DMS153 treated with DMSO at 0.1 percent for 48 hours (cell line): ENCODE measurements at regions not wholly inside any gene's neighbourhood (a gene's known extent, or its start where the extent isn't known, plus 50 kb on each side); places are given as distances from the start of the nearest gene placed in this dataset.
"Not testable (repeated sequence)": the region's sequence is repeated elsewhere in the genome, so short reads cannot be mapped to it uniquely, and the experiment has no call there.

Experiments
- DNase-seq: peaks from one replicate; lab custom pipeline; 2025; ENCODE audit not compliant: unreplicated experiment; lab: John Stamatoyannopoulos, UW

GRCh38 chr18:62442391-62442790 is 80.4 kb upstream of the ZCCHC2 start:
- DNase-seq, result no peak

DNA sequence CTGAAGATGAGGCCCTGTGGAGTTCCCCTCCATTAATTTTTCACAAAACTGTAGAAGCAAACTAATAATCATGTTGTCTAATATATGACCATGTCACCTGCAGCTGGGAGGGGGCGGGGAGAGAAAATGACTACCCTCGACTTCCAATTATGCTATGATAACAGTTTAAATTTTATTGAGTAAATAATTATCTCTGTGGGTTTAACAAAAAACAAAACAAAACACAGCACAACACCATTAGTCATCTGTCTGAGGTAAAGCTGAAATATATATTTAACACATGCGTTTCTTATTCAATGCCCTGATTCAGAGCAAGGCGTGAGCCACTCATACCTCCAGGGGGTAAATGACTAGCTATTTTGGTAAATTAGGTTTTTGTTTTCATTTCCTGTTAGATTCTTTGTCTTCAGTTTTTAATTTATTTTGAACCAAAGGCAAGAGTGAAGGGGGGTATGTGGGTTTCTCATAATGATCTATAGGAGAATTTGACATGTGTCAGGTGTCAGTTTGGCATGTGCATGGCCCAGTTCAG is 77.4 kb upstream of the ZCCHC2 start:
- DNase-seq, result no peak

DNA sequence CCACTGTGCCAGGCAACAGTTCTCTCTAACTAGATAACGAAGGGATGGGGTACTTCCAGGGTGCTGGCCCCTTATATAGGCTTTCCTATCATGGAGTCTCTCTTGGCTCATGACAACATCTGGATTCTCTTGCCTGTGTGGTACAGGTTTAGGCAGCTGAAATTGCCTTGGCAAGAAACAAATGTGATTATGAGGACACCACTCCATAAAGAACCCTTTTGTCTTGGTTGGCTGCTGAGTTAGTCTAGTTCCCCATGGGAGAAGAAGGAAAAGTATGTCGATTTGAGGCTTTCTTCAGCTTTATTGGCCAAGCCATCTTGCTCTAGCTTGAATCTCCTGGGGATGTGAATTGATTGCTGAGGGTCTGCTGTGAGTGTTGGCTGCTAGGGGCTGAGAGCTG is 76.3 kb upstream of the ZCCHC2 start:
- no peak for DNase-seq

DNA sequence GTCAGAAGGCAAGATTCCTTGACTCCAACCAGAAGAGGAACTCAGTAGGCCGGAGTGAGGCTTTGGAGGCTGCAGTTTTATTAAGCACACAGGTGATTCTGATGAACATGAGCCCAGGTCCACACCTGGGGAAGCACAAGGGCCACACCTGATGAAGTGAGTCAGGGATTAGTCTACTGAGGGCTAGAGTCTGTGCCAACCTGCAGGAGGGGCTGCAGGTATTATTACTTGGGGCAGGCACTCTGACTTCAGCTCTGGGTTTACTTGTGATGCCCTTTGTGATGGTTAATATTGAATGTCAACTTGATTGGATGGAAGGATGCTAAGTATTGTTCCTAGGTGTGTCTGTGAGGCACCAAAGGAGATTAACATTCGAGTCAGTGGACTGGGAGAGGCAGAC is 75.2 kb upstream of the ZCCHC2 start:
- DNase-seq, result no peak

DNA sequence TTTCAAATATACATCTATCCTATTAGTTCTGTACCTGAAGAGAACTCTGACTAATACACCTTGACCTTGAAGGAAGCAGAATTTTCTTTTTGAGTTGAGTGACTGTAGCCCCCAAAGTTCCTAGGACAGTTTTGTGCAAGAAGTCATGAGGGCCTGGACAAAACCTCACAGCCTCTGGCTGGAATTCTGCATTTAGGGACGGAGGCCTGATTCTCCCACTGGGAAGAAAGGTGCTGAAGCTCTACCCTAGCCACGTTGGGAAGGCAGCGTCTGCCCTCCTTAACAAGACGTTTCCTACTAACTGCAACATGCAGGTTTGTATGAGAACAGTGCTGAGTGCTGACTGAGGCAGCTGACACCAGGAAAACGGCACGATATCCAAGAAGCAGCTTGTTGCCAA is 74.4 kb upstream of the ZCCHC2 start:
- DNase-seq, result no peak

DNA sequence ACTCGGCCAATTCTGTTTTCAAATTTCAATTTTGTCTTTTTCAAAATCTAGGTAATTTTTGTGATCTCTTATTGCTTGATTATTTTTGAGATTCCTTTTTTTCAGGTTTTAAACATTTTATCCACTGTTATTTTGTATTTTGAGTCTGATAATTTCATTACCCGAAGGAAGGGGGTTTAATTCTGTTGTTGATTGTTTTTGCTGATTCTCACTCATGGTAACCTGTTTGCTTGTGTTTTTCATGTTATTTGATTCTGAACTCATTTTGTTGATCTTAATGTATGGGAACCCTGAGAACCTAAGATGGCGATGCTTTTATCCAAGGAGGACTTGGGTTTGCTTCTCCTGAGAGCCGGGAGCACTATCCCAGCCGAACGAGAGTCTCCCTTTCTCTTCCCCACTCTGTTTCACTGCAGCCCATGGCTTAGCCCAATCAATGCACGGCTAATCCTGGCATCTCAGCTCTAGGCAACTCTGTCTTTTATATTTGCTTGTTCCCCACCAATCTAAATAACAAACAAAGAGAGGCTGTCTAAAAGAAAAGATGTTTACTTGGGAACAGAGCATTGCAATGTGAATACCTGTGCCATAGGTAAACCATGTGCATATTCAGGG is 73.2 kb upstream of the ZCCHC2 start:
- no peak for DNase-seq

- no peak for DNase-seq
These were observed 72.7 kb upstream of the ZCCHC2 start for GRCh38 chr18:62450175-62450545.

DNA sequence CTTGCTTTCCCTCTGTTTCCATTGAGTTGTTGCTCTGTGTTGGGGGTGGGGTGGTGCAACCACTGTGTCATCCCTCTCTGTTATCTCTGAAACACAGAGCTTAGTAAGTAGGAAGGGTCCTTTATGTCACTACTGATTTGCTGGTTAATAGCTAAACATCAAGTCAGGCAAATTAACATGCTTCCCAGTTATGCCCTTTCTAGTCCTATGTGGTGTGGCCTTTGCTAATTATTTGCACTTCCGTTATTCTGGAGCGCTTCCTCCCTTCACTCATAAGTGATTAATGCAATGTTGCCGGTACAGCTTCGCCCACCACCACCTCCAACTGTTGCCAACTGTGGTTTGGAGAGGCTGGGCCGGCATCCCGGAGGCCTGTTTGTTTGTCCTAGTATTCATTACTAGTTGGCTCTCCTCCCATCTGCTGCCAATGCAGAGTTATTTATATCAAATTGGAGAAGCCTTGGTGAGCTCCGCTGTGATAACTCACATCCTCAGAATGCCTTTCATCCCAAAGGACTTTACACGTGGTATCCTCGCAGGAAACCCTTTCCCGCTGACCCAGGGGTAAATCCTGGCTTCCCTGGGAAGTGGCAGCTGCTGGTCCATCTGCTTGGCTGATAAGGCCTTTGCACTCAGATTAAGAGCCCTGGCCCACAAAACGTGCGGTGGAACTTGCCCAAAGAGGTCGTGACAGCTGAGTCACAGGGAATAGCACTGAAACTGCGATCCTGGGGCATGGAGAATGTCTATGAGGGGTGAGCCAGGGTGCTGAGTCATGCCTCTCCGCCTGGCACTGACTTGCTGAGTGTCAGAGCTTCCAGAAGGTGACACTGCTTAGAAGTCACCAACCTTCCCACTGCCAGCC is 72.0 kb upstream of the ZCCHC2 start:
- DNase-seq, result peak; percentile 65

DNA sequence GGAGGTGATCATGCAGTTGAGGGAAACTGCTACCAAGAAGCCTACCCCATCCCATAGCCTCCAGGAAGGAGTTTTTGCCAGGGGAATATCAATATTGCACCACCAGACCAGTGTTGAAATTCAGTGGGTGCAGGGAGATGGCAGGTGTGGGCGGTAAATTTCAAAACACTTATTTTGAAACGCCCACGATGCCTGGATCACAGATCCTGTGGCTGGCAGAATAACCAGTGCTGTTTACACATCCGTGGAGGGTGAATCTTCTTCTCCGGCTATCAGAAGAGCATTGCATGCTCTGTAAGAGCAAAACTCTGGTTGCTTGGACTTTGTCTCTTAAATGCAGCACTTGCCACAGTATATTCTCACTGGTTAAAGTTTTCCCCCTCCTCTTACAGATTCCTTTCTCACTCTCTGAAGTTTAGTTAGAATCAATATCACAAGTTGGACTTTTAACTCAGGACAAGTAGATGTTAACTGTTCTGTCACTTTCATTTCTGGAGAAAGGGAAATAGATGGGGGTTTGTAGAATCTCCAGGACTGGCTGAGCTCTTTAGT is 70.5 kb upstream of the ZCCHC2 start:
- no peak for DNase-seq

- DNase-seq, result no peak
These were observed 69.0 kb upstream of the ZCCHC2 start for GRCh38 chr18:62453864-62454263.

DNA sequence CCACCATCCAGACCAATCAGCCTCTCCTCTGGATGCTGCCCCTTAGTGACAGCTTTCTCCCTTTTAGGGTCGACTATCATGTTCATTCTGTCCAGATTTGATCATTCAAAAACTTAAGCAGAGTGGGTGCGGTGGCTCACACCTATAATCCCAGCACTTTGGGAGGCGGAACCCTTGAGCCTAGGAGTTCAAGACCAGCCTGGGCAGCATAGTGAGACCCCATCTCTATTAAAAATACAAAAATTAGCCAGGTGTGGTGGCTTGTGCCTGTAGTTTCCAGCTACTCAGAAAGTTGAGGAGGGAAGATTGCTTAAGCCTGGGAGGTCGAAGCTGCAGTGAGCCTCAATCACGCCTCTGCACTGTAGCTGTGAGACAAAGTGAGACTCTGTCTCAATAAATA is 68.3 kb upstream of the ZCCHC2 start:
- DNase-seq, result no peak

GRCh38 chr18:62455222-62455621 is 67.6 kb upstream of the ZCCHC2 start:
- DNase-seq, result no peak

GRCh38 chr18:62457877-62458276 is 64.9 kb upstream of the ZCCHC2 start:
- no peak for DNase-seq

DNA sequence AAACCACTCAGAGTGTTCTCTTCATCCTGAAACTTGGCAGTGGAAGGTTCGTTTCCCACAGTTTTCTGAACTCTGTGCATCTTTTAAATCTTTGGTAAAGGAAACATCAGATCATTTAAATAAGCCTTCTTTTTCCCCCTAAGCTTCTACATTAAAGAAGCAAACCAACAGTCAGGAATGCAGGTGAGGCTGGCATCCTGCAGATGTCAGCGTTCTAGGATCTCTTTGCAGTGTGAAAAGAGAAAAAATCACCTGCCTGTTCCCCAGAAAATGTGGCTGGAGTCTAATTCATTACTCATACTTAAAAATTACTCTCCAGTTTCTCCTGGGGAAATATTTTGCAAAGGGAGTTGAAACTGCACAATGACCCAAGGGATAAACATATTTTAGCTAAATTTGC is 64.5 kb upstream of the ZCCHC2 start:
- no peak for DNase-seq

- DNase-seq, result no peak
These were observed 63.7 kb upstream of the ZCCHC2 start for GRCh38 chr18:62458868-62459716.

GRCh38 chr18:62460851-62461300 is 61.9 kb upstream of the ZCCHC2 start:
- no peak for DNase-seq

DNA sequence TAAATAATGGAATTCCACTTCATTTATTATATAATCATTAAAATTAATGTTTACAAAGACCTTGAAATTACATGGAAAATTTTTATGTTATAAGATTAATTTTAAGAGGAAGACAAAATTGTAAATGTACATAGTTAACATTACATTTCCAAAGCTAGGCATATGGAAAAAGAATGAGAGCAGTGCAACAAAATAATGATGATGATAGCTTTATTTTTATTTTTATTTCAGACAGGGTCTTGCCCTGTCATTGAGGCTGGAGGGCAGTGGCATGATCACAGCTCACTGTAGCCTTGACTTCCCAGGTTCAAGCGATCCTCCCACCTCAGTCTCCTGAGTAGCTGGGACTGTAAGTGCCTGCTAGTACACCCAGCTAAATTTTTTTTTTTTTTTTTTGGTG is 61.2 kb upstream of the ZCCHC2 start:
- DNase-seq, result no peak

DNA sequence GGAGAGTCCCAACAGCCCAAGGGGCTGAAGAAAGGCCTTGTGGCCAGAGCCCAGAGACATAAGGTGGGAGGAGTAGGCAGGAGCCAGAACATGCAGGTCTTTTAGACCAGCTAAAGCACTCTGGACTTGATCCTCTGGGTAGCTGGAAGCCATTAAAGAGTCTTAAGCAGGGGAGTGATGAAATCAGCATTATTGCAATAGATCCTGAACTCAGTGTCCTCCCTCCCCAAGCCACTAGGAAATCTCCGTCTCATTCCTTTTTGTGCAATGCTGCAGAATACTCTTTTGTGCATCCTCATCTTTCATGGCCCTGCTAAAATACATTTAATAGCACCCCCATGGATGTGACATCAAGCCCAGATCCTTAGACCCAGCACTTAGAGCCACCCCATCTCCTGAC is 58.6 kb upstream of the ZCCHC2 start:
- DNase-seq, result no peak

DNA sequence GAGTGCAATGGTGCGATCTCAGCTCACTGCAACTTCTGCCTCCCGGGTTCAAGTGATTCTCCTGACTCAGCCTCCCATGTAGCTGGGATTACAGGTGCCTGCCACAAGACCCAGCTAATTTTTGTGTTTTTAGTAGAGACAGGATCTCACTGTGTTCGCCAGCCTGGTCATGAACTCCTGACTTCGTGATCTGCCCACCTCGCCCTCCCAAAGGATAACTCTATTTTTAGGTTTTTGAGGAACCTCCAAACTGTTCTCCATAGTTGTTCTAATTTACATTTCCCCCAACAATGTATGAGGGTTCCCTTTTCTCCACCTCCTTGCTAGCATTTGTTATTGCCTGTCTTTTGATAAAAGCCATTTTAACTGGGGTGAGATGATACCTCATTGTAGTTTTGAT is 53.7 kb upstream of the ZCCHC2 start:
- DNase-seq, result not testable (repeated sequence)
